Suppressor macrophage (primary cell): ENCODE measurements at regions not wholly inside any gene's neighbourhood (a gene's known extent, or its start where the extent isn't known, plus 50 kb on each side); places are given as distances from the start of the nearest gene placed in this dataset.
"Not testable (repeated sequence)": the region's sequence is repeated elsewhere in the genome, so short reads cannot be mapped to it uniquely, and the experiment has no call there.

Experiments
- DNase-seq, 4 experiments: peaks; one replicate each; pipeline ENCODE4 v3.0.0-alpha.2; 2020 to 2022

DNA sequence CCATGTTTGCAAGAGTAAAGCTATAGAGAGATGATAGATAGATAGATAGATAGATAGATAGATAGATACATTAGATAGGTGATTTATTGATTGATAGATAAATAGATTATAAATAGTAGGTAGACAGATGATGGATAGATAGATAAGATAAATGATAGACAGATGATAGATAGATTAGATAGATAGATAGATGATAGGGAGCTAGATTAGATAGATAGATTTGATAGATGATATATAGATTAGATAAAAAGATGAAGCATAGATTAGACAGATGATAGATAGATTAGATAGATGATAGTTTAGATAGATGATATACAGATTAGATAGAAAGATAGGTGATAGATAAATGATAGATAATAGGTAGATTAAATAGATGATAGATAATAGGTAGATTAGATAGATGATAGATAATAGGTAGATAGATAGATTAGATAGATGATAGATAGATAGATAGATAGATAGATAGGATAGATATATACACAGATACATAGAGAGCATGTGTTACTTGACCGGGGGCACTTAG lies 243.3 kb upstream of the FOXK1 start:
- DNase-seq, result no peak

DNA sequence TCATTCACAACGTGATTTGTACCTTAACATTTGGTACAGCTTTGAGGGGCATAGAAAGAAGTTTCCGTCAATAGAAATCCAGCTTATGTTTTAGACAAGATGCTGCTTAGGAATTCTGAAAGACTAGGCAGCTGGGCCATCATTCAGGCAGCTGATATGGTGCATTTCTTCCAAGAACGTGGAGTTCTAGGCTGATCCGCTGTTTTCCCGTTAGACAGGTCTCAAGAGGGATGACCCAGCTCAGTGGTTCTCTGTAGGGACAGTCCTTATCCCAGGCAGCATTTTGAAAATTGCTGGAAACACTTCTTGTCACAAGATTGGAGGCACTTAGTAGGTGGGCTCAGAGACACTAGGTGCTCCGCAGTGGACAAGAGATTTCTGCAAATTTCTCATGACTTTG lies 242.7 kb upstream of the FOXK1 start:
- DNase-seq, result no peak

DNA sequence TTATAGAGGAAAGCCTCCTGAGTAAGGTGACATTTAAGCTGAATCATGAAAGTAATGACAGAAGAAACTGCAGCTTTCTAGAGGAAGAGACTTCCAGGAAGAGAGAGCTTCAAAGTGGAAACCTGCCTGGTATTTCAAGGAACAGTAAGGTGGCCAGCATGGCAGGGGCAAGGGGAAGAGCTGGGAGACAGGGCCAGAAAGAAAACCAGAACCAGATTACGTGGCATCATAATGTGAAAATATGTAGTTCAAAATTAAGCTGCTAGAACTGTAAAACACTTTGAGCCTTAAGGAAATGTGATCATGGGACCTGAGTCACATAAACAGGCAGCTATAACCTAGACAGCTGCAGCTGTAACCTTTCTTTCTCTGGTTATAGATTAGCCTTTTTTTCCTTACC lies 238.0 kb upstream of the FOXK1 start:
- DNase-seq, result no peak

DNA sequence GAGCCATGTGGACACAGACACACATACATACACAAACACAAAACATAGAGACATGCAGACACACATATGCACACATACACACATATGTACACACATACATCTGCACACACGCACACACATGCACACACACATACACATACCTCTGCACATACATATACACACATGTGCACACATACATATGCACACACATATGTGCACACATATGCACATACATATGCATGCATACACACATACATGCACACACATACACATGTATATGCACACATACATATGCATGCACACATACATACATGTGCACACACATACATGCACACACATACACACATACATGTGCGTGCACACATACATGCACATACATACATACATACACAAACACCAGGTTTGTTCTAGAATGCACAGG lies 236.3 kb upstream of the FOXK1 start:
- DNase-seq, result no peak

DNA sequence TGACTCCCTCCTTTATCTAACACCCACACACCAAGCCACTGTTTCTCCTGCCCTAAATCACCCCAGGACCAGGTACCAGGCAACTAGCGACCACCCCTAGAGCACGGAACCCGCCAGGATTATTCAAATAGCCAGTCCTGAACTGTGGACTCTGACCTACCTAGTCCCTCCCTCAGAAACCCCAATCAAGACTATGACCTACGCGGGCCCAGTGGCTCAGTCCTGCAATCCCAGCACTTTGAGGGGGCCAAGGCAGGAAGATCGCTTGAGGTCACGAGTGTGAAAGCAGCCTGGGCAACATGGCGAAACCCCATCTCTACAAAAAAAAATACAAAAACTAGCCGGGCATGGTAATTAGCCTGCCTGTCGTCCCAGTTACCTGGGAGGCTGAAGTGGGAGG lies 232.8 kb upstream of the FOXK1 start:
- no peak for DNase-seq

DNA sequence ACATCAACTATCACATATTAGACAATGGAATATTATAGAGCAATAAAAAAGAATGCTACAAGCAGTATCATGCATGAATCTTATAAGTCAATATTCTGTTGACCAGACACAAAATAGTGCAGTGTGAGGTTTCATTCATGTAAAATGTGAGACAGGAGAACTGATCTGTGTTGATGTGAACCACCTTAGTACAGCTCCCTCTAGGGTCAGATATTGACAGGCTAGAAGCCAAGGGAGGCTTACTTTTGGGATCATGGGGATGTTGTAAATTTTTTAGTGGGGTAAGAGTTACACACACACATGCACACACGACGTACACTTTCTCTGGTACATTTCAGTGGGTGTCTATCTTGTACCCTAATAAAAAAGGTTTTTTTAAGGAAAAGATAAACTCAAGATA lies 231.6 kb upstream of the FOXK1 start:
- DNase-seq, result no peak

DNA sequence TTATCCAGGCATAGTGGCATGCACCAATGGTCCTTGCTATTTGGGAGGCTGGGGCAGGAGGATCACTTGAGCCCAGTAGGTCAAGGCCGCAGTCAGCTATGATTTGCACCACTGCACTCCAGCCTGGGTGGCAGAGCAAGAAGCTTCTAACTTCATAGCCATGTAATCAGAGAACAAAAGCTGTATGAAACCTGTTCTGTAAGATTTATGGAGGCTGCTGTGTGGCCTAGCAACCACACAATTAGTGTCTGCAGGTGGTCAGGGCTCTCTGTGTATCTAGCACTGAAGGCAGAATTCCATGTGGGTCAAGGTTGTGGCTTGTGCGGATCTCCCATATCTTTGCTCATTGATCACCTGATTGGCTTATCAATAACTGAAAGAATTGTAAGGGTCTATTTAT lies 221.5 kb upstream of the FOXK1 start:
- DNase-seq, result no peak

DNA sequence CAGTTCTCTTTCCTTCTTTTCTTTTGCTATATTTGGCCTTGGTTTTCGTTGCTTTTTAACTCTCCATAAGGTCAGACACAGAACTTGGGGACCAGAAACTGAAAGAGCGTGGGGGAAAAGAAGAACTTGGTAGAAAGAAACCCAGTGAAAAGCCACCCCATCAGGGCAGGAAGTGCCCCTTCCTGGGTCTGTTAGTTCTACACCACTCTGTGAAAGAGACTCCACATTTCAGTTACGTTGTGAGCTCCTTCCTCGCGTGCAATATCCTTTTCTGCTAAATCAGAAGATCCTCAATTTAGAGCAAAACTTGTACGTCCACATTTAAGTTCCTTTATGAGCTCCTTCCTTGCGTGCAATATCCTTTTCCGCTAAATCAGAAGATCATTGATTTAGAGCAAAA lies 220.6 kb upstream of the FOXK1 start:
- DNase-seq, result peak; percentile 37 to 80 (median 56)

DNA sequence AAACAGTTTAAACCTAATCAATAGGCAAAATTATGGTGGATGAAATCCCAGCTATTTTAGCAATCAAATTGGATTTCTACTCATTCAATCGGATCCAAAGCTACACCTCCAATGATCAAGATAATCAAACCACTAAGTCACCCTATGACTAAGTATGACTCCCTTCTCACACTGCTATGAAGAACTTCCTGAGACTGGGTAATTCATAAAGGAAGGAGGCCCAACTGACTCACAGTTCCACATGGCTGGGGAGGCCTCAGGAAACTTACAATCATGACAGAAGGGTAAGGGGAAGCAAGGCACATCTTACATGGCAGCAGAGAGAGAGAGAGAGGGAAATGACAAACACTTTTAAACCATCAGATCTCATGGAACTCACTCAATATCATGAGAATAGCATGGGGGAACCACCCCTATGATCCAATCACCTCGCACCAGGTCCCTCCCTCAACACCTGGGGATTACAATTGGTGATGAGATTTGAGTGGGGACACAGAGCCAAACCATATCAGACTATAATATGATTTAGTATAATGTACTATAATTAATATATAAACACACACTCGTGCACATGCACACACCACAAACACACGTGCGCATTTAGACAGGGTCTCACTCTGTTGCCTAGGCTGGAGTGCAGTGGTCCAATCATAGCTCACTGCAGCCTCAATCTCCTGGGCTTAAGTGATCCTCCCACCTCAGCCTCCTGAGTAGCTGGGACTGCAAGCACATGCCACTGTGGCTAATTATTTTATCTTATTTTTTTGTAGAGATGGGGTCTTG lies 213.6 kb upstream of the FOXK1 start:
- DNase-seq, result no peak

DNA sequence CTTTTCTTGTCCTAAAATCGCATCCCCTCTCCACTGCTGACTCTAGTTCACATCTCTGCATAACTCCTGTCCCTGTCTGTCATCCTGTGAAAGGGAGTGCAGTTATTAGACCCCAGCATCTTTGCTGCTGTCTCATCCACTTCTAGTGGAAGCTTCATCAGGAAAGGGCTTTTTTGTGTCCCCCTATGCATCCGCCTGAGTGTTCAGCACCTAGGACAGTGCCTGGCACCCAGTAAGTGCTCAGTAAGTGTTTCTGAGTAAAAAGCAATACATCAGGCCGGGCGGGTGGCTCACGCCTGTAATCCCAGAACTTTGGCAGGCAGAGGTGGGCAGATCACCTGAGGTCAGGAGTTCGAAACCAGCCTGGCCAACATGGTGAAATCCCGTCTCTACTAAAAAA lies 211.8 kb upstream of the FOXK1 start:
- peak in 2 of 4 experiments; percentile 14 to 19 for DNase-seq

DNA sequence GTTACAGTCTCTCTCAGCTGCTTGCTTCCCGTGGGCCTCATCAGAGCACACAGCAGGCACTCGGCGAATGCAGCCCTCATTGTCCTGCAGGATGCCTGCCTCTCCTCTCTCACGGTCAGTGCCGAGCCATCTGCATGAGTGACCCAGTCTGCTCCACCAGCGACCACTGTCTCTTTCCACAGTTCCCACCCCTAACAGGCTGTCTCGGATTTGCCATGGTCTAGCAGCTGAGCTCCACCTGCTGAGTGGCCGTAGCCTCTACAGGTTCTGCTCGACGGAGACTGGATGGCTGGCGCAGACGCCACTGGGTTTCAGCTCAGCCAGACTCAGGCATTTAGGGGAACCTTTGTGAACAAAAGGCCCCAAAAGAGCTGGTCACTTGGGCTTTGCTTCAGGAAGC lies 209.4 kb upstream of the FOXK1 start:
- no peak for DNase-seq

DNA sequence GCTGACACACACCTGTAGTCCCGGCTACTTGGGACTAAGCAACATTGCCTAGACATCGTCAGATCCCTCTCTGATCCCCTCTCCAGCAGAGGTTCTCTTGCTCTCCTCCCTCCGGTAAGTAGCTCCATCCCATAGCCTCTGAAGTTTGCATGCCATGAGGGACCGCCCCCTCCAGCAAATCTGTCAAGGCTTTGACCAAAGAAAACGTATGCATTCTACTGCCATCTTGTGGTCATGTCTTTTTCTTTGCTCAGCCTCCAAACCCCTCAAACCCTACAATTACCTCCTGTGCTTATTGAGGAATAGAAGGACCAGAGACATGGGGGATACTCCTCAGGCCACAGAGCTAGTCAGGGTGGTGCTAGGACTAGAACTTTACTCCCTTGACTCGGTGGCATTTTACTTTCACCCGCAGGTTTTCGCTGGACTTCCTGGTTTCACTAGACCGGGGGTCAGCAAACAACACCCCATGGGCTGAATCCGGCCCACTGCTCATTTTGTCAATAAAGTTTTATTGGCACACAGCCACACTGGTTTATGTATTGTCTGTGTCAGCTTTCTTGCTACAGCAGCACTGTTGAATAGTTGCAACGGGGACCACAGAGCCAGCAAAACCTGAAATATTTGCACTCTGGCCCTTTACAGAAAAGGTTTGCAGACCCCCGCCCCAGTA lies 202.6 kb upstream of the FOXK1 start:
- DNase-seq, result peak; percentile 29 to 74 (median 54)

DNA sequence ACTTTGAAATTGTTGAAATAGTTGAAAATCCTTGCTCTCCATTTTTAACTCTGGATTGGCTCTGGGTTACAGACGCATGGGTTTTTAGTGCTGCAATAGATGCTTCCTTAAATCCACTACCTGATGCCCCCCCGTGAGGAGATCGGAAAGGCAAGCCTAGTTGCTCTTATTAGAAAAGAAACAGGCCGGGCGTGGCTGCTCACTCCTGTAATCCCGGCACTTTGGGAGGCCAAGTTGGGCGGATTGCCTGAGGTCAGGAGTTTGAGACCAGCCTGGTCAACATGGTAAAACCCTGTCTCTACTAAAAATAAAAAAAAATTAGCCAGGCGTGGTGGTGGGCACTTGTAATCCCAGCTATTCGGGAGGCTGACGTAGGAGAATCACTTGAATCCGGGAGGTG lies 202.0 kb upstream of the FOXK1 start:
- not testable (repeated sequence) for DNase-seq

DNA sequence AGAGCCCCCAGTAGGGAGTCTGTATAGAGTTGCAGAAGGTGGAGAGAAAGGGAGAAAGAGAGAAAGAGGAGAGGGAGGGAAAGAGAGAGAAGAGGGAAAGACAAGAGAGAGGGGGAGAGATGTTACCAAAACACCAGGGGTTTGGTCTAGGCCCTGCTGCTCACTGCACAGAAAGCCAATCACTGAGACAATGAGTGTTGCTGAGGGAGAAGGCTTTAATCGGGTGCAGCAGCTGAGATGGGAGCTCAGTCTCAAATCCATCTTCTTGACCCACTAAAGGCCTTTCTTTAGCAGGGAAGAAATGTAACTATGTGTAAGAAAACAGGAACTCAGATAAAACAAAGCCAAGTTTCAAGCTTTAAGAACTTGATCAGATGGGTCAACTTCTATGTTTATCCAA lies 198.2 kb upstream of the FOXK1 start:
- no peak for DNase-seq

DNA sequence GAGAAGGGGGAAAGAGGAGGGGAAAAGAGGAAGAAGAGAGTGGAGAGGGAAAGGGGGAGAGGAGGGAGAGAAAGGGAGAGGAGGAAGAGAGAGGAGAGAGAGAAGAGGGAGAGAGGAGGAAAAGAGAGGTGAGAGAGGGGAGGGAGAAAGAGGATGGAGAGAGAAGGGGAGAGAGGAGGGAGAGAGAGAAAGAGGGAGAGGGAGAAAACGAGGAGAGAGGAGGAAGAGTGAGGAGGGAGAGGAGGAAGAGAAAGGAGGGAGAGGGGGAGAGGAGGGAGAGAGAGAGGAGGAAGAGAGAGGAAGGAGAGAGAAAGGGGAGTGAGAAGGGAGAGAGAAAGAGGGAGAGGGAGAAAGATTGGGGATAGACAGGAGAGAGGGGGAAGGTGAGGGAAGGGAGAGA lies 197.6 kb upstream of the FOXK1 start:
- no peak for DNase-seq

DNA sequence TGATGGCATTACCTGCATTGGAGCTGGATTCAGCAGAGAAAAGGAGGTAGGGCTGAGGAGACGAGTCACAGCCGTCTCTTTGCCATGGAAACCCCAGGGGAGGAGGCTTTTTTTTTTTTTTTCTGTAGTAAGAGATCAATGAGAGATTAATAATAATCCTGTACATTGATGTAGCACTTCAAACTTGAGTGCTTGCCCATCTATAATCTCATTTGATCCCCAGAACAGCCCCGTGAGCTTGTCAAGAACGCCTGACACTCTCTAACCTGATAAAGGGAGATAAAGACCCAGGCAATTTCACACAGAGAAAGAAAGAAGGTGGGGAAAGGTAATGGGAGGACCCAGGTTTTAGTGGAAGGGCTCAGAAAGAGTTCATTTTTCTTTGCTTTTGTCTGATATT lies 195.2 kb upstream of the FOXK1 start:
- DNase-seq, result no peak

DNA sequence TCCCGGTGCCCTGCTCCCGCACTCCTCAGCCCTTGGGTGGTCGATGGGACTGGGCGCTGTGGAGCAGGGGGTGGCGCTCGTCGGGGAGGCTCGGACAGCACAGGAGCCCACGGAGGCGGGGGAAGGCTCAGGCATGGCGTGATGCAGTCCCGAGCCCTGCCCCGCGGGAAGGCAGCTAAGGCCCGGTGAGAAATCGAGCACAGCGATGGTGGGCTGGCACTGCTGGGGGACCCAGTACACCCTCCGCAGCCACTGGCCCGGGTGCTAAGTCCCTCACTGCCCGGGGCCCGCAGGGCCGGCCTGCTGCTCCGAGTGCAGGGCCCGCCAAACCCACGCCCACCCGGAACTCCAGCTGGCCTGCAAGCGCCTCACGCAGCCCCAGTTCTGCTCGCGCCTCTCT lies 185.2 kb upstream of the FOXK1 start:
- DNase-seq, result not testable (repeated sequence)

DNA sequence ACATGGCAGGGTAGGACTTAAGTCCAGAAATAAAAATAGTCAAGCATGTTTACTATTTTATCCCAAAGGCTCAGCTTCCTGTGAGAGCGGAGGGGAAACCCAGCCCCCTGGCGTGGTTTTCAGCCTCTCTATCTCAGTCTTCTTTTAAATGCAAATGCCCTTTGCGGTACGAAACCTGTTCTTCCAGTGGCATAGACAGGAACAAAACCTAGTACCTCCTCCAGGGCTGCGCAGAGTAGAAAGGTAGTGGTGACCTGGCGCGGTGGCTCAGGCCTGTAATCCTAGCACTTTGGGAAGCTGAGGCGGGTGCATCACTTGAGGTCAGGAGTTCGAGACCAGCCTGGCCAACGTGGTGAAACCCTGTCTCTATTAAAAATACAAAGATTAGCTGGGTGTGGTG lies 181.3 kb upstream of the FOXK1 start:
- no peak for DNase-seq

DNA sequence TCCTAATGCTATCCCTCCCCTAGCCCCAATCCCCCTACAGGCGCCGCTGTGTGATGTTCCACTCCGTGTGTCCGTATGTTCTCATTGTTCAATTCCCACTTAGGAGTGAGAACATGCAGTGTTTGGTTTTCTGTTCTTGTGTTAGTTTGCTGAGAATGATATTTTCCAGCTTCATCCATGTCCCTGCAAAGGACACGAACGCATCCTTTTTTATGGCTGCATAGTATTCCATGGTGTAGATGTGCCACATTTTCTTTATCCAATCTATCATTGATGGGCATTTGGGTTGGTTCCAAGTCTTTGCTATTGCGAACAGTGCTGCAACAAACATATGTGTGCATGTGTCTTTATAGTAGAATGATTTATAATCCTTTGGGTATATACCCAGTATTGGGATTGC lies 174.2 kb upstream of the FOXK1 start:
- not testable (repeated sequence) for DNase-seq

DNA sequence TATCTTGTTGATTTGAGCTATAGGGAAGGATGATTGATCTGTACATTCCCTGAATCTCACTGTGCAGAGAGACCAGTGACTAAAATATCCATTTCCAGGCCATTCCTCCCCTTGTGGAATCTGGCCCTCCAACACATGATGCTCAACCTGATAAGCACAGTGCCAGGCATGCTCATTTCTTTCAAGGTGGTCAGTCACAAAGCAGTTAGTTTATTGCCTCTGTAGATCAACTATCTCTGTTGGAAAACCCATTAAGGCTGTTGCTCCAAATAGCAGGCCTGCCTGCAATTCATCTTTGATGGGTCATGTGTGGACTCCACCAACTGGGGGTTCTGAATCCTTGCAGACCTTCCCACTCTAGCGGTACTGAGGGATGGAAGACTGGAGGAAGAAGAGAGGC lies 168.6 kb upstream of the FOXK1 start:
- DNase-seq, result no peak

DNA sequence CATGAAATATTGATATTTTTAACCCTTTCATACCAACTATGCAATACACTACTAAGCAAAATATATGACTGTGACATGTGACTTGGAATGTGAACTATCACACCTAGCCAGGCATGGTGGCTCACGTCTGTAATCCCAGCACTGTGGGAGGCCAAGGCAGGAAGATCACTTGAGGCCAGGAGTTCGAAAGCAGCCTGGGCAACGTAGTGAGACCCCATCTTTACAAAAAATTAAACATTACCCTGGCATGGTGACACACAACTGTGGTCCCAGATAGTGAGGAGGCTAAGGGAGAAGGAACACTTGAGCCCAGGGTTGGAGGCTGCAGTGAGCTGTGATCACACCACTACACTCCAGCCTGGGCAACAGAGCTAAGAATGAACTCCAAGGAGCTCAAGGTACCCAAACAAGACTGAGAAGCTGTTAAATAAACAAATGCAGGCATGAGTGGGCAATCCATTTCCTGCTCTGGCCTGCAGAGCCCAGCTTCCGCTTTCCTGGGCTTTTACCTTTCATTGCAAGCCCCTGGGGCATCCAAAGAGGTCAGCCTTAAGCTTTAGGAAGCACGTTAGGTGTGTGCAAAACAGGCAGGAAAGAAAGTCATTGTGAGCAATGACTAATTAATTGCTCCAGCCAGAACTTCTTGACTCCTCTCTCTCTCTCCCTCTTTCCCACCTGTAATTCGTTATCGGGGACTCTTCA lies 162.1 kb upstream of the FOXK1 start:
- no peak for DNase-seq

DNA sequence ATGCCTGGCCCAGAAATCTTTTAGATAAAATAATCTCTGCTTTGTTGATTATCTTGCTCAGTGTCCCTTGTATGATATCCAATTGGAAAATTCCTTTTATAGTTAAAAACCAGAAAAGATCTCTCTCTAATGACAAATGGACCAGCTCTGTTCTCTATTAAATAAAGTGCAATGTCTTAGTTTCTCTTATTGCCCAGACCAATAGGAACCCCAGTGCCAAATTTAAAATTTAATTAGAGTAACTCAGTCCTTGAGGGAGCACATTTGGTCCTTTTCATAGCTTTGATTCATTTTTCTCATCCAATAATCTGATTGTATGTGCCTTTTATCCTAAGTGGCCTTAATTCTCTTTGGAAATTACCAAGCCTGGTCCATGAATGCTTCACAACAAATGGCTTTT lies 158.9 kb upstream of the FOXK1 start:
- DNase-seq, result no peak

DNA sequence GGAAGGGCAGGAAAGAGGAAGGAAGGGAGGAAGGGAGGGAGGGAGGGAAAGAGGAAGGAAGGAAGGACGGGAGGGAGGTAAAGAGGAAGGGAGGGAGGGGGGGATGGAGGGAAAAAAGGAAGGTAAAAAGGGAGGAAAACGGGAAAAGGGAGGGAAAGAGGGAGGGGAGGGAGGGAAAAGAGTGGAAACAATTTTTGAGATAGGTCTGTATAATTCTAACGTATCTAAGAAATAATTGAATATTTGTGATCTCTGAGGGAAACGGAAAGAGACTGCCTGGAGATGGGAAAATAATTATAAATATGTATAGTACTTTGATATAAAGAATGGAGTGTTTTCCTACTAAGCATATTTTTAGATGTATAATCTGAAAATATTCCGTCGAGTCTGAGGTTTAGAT lies 158.2 kb upstream of the FOXK1 start:
- no peak for DNase-seq

DNA sequence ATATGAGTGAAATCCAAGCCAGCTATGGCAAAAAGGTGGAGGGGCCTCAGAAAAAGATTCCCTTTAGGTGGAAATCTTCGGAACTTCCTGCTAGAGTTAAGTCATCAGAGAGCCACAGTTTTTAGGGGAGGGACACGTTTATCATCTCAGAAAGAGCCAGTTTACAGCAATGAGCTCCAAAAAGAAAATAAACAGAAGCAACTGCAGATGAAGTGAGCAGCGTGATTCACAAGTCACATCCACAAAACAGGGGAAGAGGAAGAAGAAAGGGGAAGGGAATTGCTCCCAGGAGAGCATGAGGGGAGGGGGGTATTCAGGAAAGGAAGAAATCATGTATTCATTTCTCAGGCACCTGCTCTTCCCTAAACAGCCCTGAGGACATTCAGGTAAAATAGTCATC lies 156.2 kb upstream of the FOXK1 start:
- DNase-seq, result peak in 1 of 4 experiments; percentile 8
